CD4-positive, alpha-beta memory T cell (primary cell): ENCODE measurements at regions not wholly inside any gene's neighbourhood (a gene's known extent, or its start where the extent isn't known, plus 50 kb on each side); places are given as distances from the start of the nearest gene placed in this dataset.
"Not testable (repeated sequence)": the region's sequence is repeated elsewhere in the genome, so short reads cannot be mapped to it uniquely, and the experiment has no call there.

Source experiments
- CTCF ChIA-PET: fragments of 350-600 bp; sonication (Branson Sonifier 250); formaldehyde crosslinking; loops from one replicate; lab custom pipeline; 2021; ENCODE audit warnings: inconsistent platforms; ENCODE audit not compliant: partially characterized antibody; lab: Charles Lee
- POLR2A ChIA-PET: fragments of 350-600 bp; sonication (Branson Sonifier 250); formaldehyde crosslinking; loops from one replicate; lab custom pipeline; 2021; ENCODE audit not compliant: partially characterized antibody; lab: Charles Lee
- DNase-seq, 5 donors: peaks; one replicate each; pipeline versions ENCODE4 v3.0.0 to v3.0.0-alpha.2; 2020 to 2022; ENCODE audit warnings: mixed read lengths in 1 of 5
- H3K27ac ChIP-seq: one replicate; pipeline ENCODE4 v1.7.0; 2013; ENCODE audit warnings: low read depth, low read length
- H3K27me3 ChIP-seq: 2 replicates; pipeline ENCODE4 v1.7.0; 2013; ENCODE audit warnings: mild to moderate bottlenecking, low read length, moderate library complexity; ENCODE audit not compliant: insufficient read depth
- H3K36me3 ChIP-seq: 2 replicates; pipeline ENCODE4 v1.7.0; 2013; ENCODE audit warnings: mild to moderate bottlenecking, low read length, moderate library complexity; ENCODE audit not compliant: insufficient read depth
- H3K4me1 ChIP-seq: 2 replicates; pipeline ENCODE4 v1.7.0; 2013; ENCODE audit warnings: mild to moderate bottlenecking, low read length, moderate library complexity; ENCODE audit not compliant: insufficient read depth
- H3K4me3 ChIP-seq, 2 donors: one replicate each; pipeline ENCODE4 v1.7.0; 2013; ENCODE audit warnings: low read length in 2 of 2, mild to moderate bottlenecking in 1 of 2
- H3K9me3 ChIP-seq, 2 donors: one replicate each; pipeline ENCODE4 v1.7.0; 2013; ENCODE audit warnings: low read length in 2 of 2, control low read depth in 1 of 2; ENCODE audit not compliant: control insufficient read depth in 1 of 2
- H3K27ac Mint-ChIP-seq, 7 donors: one replicate each; pipeline ENCODE4 v1.8.0; 2020 to 2021; ENCODE audit warnings: mixed read lengths in 7 of 7, mild to moderate bottlenecking in 6 of 7, inconsistent platforms in 3 of 7, moderate library complexity in 3 of 7
- H3K27me3 Mint-ChIP-seq, 2 donors: one replicate each; pipeline ENCODE4 v1.8.0; 2020 to 2021; ENCODE audit warnings: mixed read lengths in 2 of 2
- H3K36me3 Mint-ChIP-seq, 2 donors: one replicate each; pipeline ENCODE4 v1.8.0; 2020 to 2021; ENCODE audit warnings: mixed read lengths in 2 of 2, inconsistent platforms in 1 of 2, mild to moderate bottlenecking in 1 of 2
- H3K4me1 Mint-ChIP-seq, 4 donors: one replicate each; pipeline ENCODE4 v1.8.0; 2020 to 2021; ENCODE audit warnings: mixed read lengths in 4 of 4, mild to moderate bottlenecking in 1 of 4
- H3K4me3 Mint-ChIP-seq, 8 donors: one replicate each; pipeline ENCODE4 v1.8.0; 2020 to 2021; ENCODE audit warnings: mixed read lengths in 8 of 8, mild to moderate bottlenecking in 7 of 8, moderate library complexity in 6 of 8, inconsistent platforms in 3 of 8
- H3K9me3 Mint-ChIP-seq, 8 donors: one replicate each; pipeline ENCODE4 v1.8.0; 2020 to 2021; ENCODE audit warnings: mixed read lengths in 8 of 8, mild to moderate bottlenecking in 5 of 8, inconsistent platforms in 3 of 8, moderate library complexity in 1 of 8
- intact Hi-C: fragments of 100-400 bp; cut with micrococcal nuclease; formaldehyde crosslinking; loops from one replicate; pipeline ENCODE4 v1.15.1; 2023

GRCh38 chr4:111066447-111066846 lies 443.6 kb upstream of the PITX2 start:
- DNase-seq: no peak
- H3K27me3 Mint-ChIP-seq: no peaks in the 10 kb centered on the region
- Histone ChIP-seq H3K27me3 (no peaks in the 10 kb centered on the region), H3K36me3 (no peaks in the 10 kb centered on the region), H3K4me3 (no peak overlapping the region), H3K27ac (no peak overlapping the region), H3K4me1 (no peaks in the 10 kb centered on the region), H3K9me3 (peaks cover 0 to 5% of the 10 kb centered on the region in 2 donors)
- H3K9me3 Mint-ChIP-seq: peaks cover 0 to 3% (median 0%) of the 10 kb centered on the region in 8 donors
- H3K27ac Mint-ChIP-seq: no peak overlapping the region
- no peak overlapping the region for H3K4me3 Mint-ChIP-seq
- no peaks in the 10 kb centered on the region for H3K4me1 Mint-ChIP-seq
- intact Hi-C loops: no loop called here
- ChIA-PET POLR2A (no interaction called here), CTCF (no interaction called here)
- no peaks in the 10 kb centered on the region for H3K36me3 Mint-ChIP-seq

- Mint-ChIP-seq H3K9me3 (peaks cover 0 to 3% (median 0%) of the 10 kb centered on the region in 8 donors), H3K27me3 (no peaks in the 10 kb centered on the region), H3K36me3 (no peaks in the 10 kb centered on the region), H3K4me3 (no peak overlapping the region), H3K27ac (no peak overlapping the region), H3K4me1 (no peaks in the 10 kb centered on the region)
- POLR2A ChIA-PET: no interaction called here
- Histone ChIP-seq H3K27me3 (no peaks in the 10 kb centered on the region), H3K4me3 (no peak overlapping the region), H3K9me3 (peaks cover 0 to 5% of the 10 kb centered on the region in 2 donors), H3K27ac (no peak overlapping the region), H3K4me1 (no peaks in the 10 kb centered on the region), H3K36me3 (no peaks in the 10 kb centered on the region)
- intact Hi-C loops: no loop called here
- CTCF ChIA-PET: no interaction called here
- no peak for DNase-seq
Measured at GRCh38 chr4:111066887-111067286, 444.0 kb upstream of the PITX2 start.

- no peak for DNase-seq
- H3K36me3 Mint-ChIP-seq: no peaks in the 10 kb centered on the region
- no peaks in the 10 kb centered on the region for H3K4me1 Mint-ChIP-seq
- CTCF ChIA-PET: no interaction called here
- Histone ChIP-seq H3K36me3 (no peaks in the 10 kb centered on the region), H3K27ac (no peak overlapping the region), H3K4me1 (no peaks in the 10 kb centered on the region), H3K9me3 (peaks cover 0 to 5% of the 10 kb centered on the region in 2 donors), H3K4me3 (no peak overlapping the region), H3K27me3 (no peaks in the 10 kb centered on the region)
- no peak overlapping the region for H3K4me3 Mint-ChIP-seq
- peaks cover 0 to 3% (median 2%) of the 10 kb centered on the region in 8 donors for H3K9me3 Mint-ChIP-seq
- no peaks in the 10 kb centered on the region for H3K27me3 Mint-ChIP-seq
- POLR2A ChIA-PET: no interaction called here
- intact Hi-C loops: no loop called here
- no peak overlapping the region for H3K27ac Mint-ChIP-seq
Measured at GRCh38 chr4:111068883-111069282, 446.0 kb upstream of the PITX2 start.

- no peaks in the 10 kb centered on the region for H3K4me1 ChIP-seq
- H3K27ac Mint-ChIP-seq: no peak overlapping the region
- H3K4me3 Mint-ChIP-seq: no peak overlapping the region
- no peaks in the 10 kb centered on the region for H3K27me3 Mint-ChIP-seq
- DNase-seq: no peak
- no peaks in the 10 kb centered on the region for H3K9me3 ChIP-seq
- H3K9me3 Mint-ChIP-seq: peaks cover 0 to 10% (median 7%) of the 10 kb centered on the region in 8 donors
- no peaks in the 10 kb centered on the region for H3K4me1 Mint-ChIP-seq
- POLR2A ChIA-PET: no interaction called here
- H3K36me3 ChIP-seq: no peaks in the 10 kb centered on the region
- no peak overlapping the region for H3K27ac ChIP-seq
- no peaks in the 10 kb centered on the region for H3K36me3 Mint-ChIP-seq
- intact Hi-C loops: no loop called here
- no peaks in the 10 kb centered on the region for H3K27me3 ChIP-seq
- CTCF ChIA-PET: no interaction called here
- H3K4me3 ChIP-seq: no peak overlapping the region
Measured at GRCh38 chr4:111070390-111070789, 447.5 kb upstream of the PITX2 start.

GRCh38 chr4:111074523-111075114 lies 451.7 kb upstream of the PITX2 start:
- Mint-ChIP-seq H3K27me3 (no peaks in the 10 kb centered on the region), H3K36me3 (no peaks in the 10 kb centered on the region), H3K27ac (no peak overlapping the region), H3K4me3 (no peak overlapping the region), H3K9me3 (peaks cover 7 to 22% (median 12%) of the 10 kb centered on the region in 8 donors), H3K4me1 (no peaks in the 10 kb centered on the region)
- no peak overlapping the region for H3K4me3 ChIP-seq
- no peaks in the 10 kb centered on the region for H3K9me3 ChIP-seq
- no peaks in the 10 kb centered on the region for H3K36me3 ChIP-seq
- H3K27ac ChIP-seq: no peak overlapping the region
- intact Hi-C loops: no loop called here
- H3K27me3 ChIP-seq: no peaks in the 10 kb centered on the region
- DNase-seq: no peak
- POLR2A ChIA-PET: no interaction called here
- no peaks in the 10 kb centered on the region for H3K4me1 ChIP-seq
- CTCF ChIA-PET: no interaction called here

GRCh38 chr4:111076299-111076698 lies 453.4 kb upstream of the PITX2 start:
- CTCF ChIA-PET, H3K4me1 ChIP-seq, H3K4me3 ChIP-seq, H3K36me3 ChIP-seq, DNase-seq, H3K4me1 Mint-ChIP-seq, H3K36me3 Mint-ChIP-seq, H3K27me3 Mint-ChIP-seq, H3K27me3 ChIP-seq, H3K27ac Mint-ChIP-seq, intact Hi-C loops, H3K4me3 Mint-ChIP-seq, POLR2A ChIA-PET, H3K27ac ChIP-seq, H3K9me3 ChIP-seq: not testable (repeated sequence)
- peaks cover 7 to 22% (median 12%) of the 10 kb centered on the region in 8 donors for H3K9me3 Mint-ChIP-seq

DNA sequence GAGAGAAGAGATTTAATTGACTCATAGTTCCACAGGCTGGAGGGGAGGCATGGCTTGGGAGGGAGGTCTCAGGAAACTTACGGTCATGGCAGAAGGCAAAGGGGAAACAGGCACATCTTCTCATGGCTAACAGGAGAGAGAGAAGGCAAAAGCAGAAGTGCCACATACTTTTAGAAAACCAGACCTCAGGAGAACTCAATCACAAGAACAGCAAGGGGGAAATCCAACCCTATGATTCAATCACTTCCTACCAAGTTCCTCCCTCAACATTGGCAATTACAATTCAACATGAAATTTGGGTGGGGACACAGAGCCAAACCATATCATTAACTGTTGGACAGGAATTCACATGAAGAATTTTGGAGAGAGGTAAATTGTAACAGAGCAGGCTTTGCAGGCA lies 485.3 kb upstream of the PITX2 start:
- H3K27me3 Mint-ChIP-seq: no peaks in the 10 kb centered on the region
- Histone ChIP-seq H3K4me1 (no peaks in the 10 kb centered on the region), H3K9me3 (no peaks in the 10 kb centered on the region), H3K4me3 (no peak overlapping the region), H3K27ac (no peak overlapping the region), H3K36me3 (no peaks in the 10 kb centered on the region), H3K27me3 (no peaks in the 10 kb centered on the region)
- no peak overlapping the region for H3K27ac Mint-ChIP-seq
- no peaks in the 10 kb centered on the region for H3K36me3 Mint-ChIP-seq
- H3K9me3 Mint-ChIP-seq: peaks cover 0 to 4% (median 0%) of the 10 kb centered on the region in 8 donors
- POLR2A ChIA-PET: no interaction called here
- intact Hi-C loops: no loop called here
- H3K4me1 Mint-ChIP-seq: no peaks in the 10 kb centered on the region
- H3K4me3 Mint-ChIP-seq: no peak overlapping the region
- DNase-seq: no peak
- CTCF ChIA-PET: no interaction called here

GRCh38 chr4:111113591-111113990 lies 490.7 kb upstream of the PITX2 start:
- intact Hi-C loops: no loop called here
- Mint-ChIP-seq H3K36me3 (no peaks in the 10 kb centered on the region), H3K27me3 (no peaks in the 10 kb centered on the region), H3K27ac (no peak overlapping the region), H3K4me1 (no peaks in the 10 kb centered on the region), H3K9me3 (peaks cover 0 to 3% (median 2%) of the 10 kb centered on the region in 8 donors), H3K4me3 (no peak overlapping the region)
- Histone ChIP-seq H3K27ac (no peak overlapping the region), H3K4me3 (no peak overlapping the region), H3K9me3 (no peaks in the 10 kb centered on the region), H3K36me3 (no peaks in the 10 kb centered on the region), H3K27me3 (no peaks in the 10 kb centered on the region), H3K4me1 (no peaks in the 10 kb centered on the region)
- DNase-seq: no peak
- ChIA-PET CTCF (no interaction called here), POLR2A (no interaction called here)
